DOHH2 (cell line): ENCODE measurements at regions not wholly inside any gene's neighbourhood (a gene's known extent, or its start where the extent isn't known, plus 50 kb on each side); places are given as distances from the start of the nearest gene placed in this dataset.

Source experiments
- H3F3A ChIP-seq: fragments of 200-600 bp; sonication (generic), shearing (Covaris generic); 2 replicates; pipeline ENCODE4 v1.6.0; 2016; ENCODE audit warnings: antibody characterized with exemption, mild to moderate bottlenecking; ENCODE audit not compliant: control insufficient read depth, insufficient read depth
- H3K27ac ChIP-seq: fragments of 200-600 bp; sonication (generic); 2 replicates; pipeline ENCODE4 v1.5.1; 2014; ENCODE audit warnings: low read depth, mild to moderate bottlenecking, low read length, moderate library complexity
- H3K27me3 ChIP-seq: fragments of 200-600 bp; sonication (generic); 2 replicates; pipeline ENCODE4 v1.6.1; 2014; ENCODE audit warnings: mild to moderate bottlenecking, low read length, mixed read lengths; ENCODE audit not compliant: control insufficient read depth
- H3K36me3 ChIP-seq: fragments of 200-600 bp; sonication (generic); 2 replicates; pipeline ENCODE4 v1.6.1; 2014; ENCODE audit warnings: mild to moderate bottlenecking, low read length, moderate library complexity, mixed read lengths; ENCODE audit not compliant: control insufficient read depth
- H3K4me1 ChIP-seq: fragments of 200-600 bp; sonication (generic); 2 replicates; pipeline ENCODE4 v1.6.1; 2014; ENCODE audit warnings: mild to moderate bottlenecking, low read length, mixed read lengths; ENCODE audit not compliant: control insufficient read depth
- H3K4me2 ChIP-seq: fragments of 200-600 bp; sonication (generic); 2 replicates; pipeline ENCODE4 v1.6.0; 2014; ENCODE audit warnings: mild to moderate bottlenecking, low read length, moderate library complexity
- H3K4me3 ChIP-seq: fragments of 200-600 bp; sonication (generic); 2 replicates; pipeline ENCODE4 v1.5.1; 2014; ENCODE audit warnings: mild to moderate bottlenecking, low read length, mixed read lengths
- H3K79me2 ChIP-seq: fragments of 200-600 bp; sonication (generic); 2 replicates; pipeline ENCODE4 v1.6.1; 2014; ENCODE audit warnings: mild to moderate bottlenecking, low read length, mixed read lengths; ENCODE audit not compliant: control insufficient read depth
- H3K9me2 ChIP-seq: fragments of 200-600 bp; sonication (generic); replicated peaks from 2 replicates; pipeline ENCODE4 v1.6.1; 2014; ENCODE audit warnings: mild to moderate bottlenecking, low read length, mixed read lengths; ENCODE audit not compliant: control insufficient read depth
- H3K9me3 ChIP-seq: fragments of 200-600 bp; sonication (generic); 2 replicates; pipeline ENCODE4 v1.6.1; 2014; ENCODE audit warnings: antibody characterized with exemption, low read length, mixed read lengths; ENCODE audit not compliant: control insufficient read depth, insufficient read depth
- H4K20me1 ChIP-seq: fragments of 200-600 bp; sonication (generic); 2 replicates; pipeline ENCODE4 v1.6.0; 2014; ENCODE audit warnings: low read depth, mild to moderate bottlenecking, antibody characterized with exemption, low read length, moderate library complexity; ENCODE audit not compliant: control insufficient read depth, insufficient read depth
- EZH2phosphoT487 ChIP-seq: fragments of 200-600 bp; sonication (generic); IDR thresholded peaks from 2 replicates; pipeline ENCODE4 v1.6.1; 2017; ENCODE audit warnings: borderline replicate concordance, mild to moderate bottlenecking, antibody characterized with exemption, low read length, moderate library complexity, mixed read lengths
- TF ChIP-seq, protein P1 (sequence below): fragments of 200-600 bp; sonication (generic); IDR thresholded peaks from one replicate; pipeline ENCODE4 v1.5.1; 2014; ENCODE audit warnings: antibody characterized with exemption, mild to moderate bottlenecking, low read depth, low read length; ENCODE audit not compliant: poor library complexity, severe bottlenecking

DNA sequence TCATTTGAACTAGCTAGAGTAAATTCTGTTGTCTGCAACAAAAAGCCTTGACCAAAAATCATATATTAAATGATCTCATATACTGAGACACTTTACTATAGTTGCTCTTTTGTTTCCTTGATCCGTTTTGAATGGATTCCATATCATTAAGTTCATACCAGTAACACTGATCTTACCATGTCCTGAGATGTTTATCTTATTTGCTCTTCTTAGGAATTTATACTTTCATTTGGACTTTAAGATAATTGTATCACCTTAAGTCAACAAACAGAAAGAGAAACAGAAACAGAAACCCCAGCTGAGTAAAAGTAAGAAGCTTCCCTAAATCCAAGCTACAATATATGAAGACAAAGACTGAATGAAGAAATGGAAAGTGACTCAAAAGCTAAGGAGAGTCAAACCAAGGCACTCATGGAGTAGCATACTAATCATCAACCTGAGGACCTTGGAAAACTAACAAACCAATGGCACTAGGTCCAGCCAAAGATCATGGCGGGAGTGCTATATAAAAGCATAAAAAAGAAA is 106.5 kb upstream of the COX10 start:
- Histone ChIP-seq H3K79me2 (no peaks in the 10 kb centered on the region), H3K9me3 (peaks cover 4% of the 10 kb centered on the region; the same call in 1 of the 2 replicates), H3K4me3 (no peak overlapping the region), H3K4me2 (no peak overlapping the region), H3K9me2 (no peaks in the 10 kb centered on the region), H3K36me3 (no peaks in the 10 kb centered on the region), H4K20me1 (no peaks in the 10 kb centered on the region), H3K27ac (no peak overlapping the region), H3K4me1 (no peaks in the 10 kb centered on the region), H3F3A (no peaks in the 10 kb centered on the region), H3K27me3 (no peaks in the 10 kb centered on the region)
- no peak for TF ChIP-seq EZH2phosphoT487
- TF ChIP-seq, protein P1, sequence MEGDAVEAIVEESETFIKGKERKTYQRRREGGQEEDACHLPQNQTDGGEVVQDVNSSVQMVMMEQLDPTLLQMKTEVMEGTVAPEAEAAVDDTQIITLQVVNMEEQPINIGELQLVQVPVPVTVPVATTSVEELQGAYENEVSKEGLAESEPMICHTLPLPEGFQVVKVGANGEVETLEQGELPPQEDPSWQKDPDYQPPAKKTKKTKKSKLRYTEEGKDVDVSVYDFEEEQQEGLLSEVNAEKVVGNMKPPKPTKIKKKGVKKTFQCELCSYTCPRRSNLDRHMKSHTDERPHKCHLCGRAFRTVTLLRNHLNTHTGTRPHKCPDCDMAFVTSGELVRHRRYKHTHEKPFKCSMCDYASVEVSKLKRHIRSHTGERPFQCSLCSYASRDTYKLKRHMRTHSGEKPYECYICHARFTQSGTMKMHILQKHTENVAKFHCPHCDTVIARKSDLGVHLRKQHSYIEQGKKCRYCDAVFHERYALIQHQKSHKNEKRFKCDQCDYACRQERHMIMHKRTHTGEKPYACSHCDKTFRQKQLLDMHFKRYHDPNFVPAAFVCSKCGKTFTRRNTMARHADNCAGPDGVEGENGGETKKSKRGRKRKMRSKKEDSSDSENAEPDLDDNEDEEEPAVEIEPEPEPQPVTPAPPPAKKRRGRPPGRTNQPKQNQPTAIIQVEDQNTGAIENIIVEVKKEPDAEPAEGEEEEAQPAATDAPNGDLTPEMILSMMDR = no peak

- Histone ChIP-seq H4K20me1 (no peaks in the 10 kb centered on the region), H3K4me3 (no peak overlapping the region), H3K4me2 (no peak overlapping the region), H3K27ac (no peak overlapping the region), H3K9me3 (no peaks in the 10 kb centered on the region), H3K27me3 (no peaks in the 10 kb centered on the region), H3K36me3 (no peaks in the 10 kb centered on the region), H3K9me2 (no peaks in the 10 kb centered on the region), H3K79me2 (no peaks in the 10 kb centered on the region), H3F3A (no peaks in the 10 kb centered on the region), H3K4me1 (no peaks in the 10 kb centered on the region)
- TF ChIP-seq, protein P1 = no peak
These were observed 101.9 kb upstream of the COX10 start for GRCh38 chr17:13967416-13967815.

DNA sequence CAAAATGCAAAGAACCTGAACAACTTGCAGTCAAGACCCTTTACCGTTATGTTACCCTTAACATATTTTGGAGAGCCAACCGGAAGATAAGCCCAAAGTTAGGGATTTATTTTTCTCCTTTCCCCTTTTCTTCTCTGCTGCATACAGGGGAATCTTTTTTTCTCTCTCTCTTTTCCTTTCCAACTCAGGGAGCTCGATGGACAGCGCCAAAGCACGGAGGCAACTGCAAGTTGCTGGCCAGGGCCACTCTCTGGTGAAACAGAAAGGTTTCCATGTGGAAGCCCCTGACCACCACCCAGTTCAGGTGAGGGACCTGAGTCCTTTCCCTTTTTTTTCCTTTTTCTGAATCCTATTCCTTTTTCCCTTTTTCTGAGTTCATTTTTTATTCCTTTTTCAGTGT is 98.8 kb upstream of the COX10 start:
- H3K4me2 ChIP-seq = no peak overlapping the region
- no peaks in the 10 kb centered on the region for H3K36me3 ChIP-seq
- H3K9me3 ChIP-seq = no peaks in the 10 kb centered on the region
- no peaks in the 10 kb centered on the region for H3K9me2 ChIP-seq
- no peaks in the 10 kb centered on the region for H3K4me1 ChIP-seq
- no peaks in the 10 kb centered on the region for H3F3A ChIP-seq
- no peaks in the 10 kb centered on the region for H4K20me1 ChIP-seq
- H3K27me3 ChIP-seq = no peaks in the 10 kb centered on the region
- no peaks in the 10 kb centered on the region for H3K79me2 ChIP-seq
- TF ChIP-seq, protein P1 = no peak
- TF ChIP-seq EZH2phosphoT487 = no peak
- H3K27ac ChIP-seq = no peak overlapping the region
- H3K4me3 ChIP-seq = no peak overlapping the region
